GM19023 (cell line): ENCODE measurements at regions not wholly inside any gene's neighbourhood (a gene's known extent, or its start where the extent isn't known, plus 50 kb on each side); places are given as distances from the start of the nearest gene placed in this dataset.
A peak's percentile ranks its signal among the peaks of the same experiment; 100 is the strongest.

ENCODE experiments used
- ATAC-seq: cut with Tn5 transposase; IDR thresholded peaks from one replicate; pipeline ENCODE4 v1.9.1; 2021; ENCODE audit warnings: mild to moderate bottlenecking, moderate library complexity; ENCODE audit not compliant: unreplicated experiment

GRCh38 chr6:163671791-163672190 lies 257.3 kb downstream of the QKI start:
- no peak for ATAC-seq

GRCh38 chr6:163671355-163671754 lies 256.8 kb downstream of the QKI start:
- no peak for ATAC-seq

GRCh38 chr6:163670336-163670735 lies 255.8 kb downstream of the QKI start:
- no peak for ATAC-seq

GRCh38 chr6:163668061-163668426 lies 253.5 kb downstream of the QKI start:
- peak; percentile 45 for ATAC-seq

- ATAC-seq, result peak; percentile 97
Measured at GRCh38 chr6:163667372-163668060, 253.0 kb downstream of the QKI start.

GRCh38 chr6:163665464-163665863 lies 250.9 kb downstream of the QKI start:
- ATAC-seq, result no peak

GRCh38 chr6:163663575-163663974 lies 249.1 kb downstream of the QKI start:
- no peak for ATAC-seq

- no peak for ATAC-seq
Measured at GRCh38 chr6:163662604-163663225, 248.2 kb downstream of the QKI start.

GRCh38 chr6:163661272-163661671 lies 246.8 kb downstream of the QKI start:
- ATAC-seq, result peak; percentile 82

GRCh38 chr6:163659803-163660202 lies 245.3 kb downstream of the QKI start:
- no peak for ATAC-seq

GRCh38 chr6:163655217-163656121 lies 241.0 kb downstream of the QKI start:
- no peak for ATAC-seq

- ATAC-seq, result no peak
Measured at GRCh38 chr6:163651915-163652668, 237.6 kb downstream of the QKI start.

- no peak for ATAC-seq
Measured at GRCh38 chr6:163651426-163651825, 236.9 kb downstream of the QKI start.

- no peak for ATAC-seq
Measured at GRCh38 chr6:163648868-163649267, 234.3 kb downstream of the QKI start.

- ATAC-seq, result no peak
Measured at GRCh38 chr6:163647624-163648023, 233.1 kb downstream of the QKI start.

- ATAC-seq, result no peak
Measured at GRCh38 chr6:163646866-163647265, 232.3 kb downstream of the QKI start.

GRCh38 chr6:163646133-163646532 lies 231.6 kb downstream of the QKI start:
- ATAC-seq, result no peak

- ATAC-seq, result no peak
Measured at GRCh38 chr6:163645560-163645959, 231.0 kb downstream of the QKI start.

- no peak for ATAC-seq
Measured at GRCh38 chr6:163643866-163644265, 229.3 kb downstream of the QKI start.

- no peak for ATAC-seq
Measured at GRCh38 chr6:163641706-163642105, 227.2 kb downstream of the QKI start.

- no peak for ATAC-seq
Measured at GRCh38 chr6:163640641-163641040, 226.1 kb downstream of the QKI start.
